SJCRH30 (cell line): ENCODE measurements at regions not wholly inside any gene's neighbourhood (a gene's known extent, or its start where the extent isn't known, plus 50 kb on each side); places are given as distances from the start of the nearest gene placed in this dataset.
"Not testable (repeated sequence)": the region's sequence is repeated elsewhere in the genome, so short reads cannot be mapped to it uniquely, and the experiment has no call there.

Experiments
- DNase-seq, 2 experiments: peaks; one replicate each; pipeline ENCODE4 v3.0.0-alpha.2; 2015 to 2020
- H3K27ac ChIP-seq: fragments of 250-450 bp; sonication (Bioruptor Pico); 2 replicates; pipeline ENCODE4 v1.5.1; 2020; ENCODE audit warnings: mild to moderate bottlenecking, moderate library complexity
- H3K27me3 ChIP-seq: fragments of 250-450 bp; sonication (Bioruptor Pico); 2 replicates; pipeline ENCODE4 v1.5.1; 2020; ENCODE audit warnings: mild to moderate bottlenecking, moderate library complexity
- H3K36me3 ChIP-seq: fragments of 250-450 bp; sonication (Bioruptor Pico); 2 replicates; pipeline ENCODE4 v1.5.1; 2020; ENCODE audit warnings: mild to moderate bottlenecking, moderate library complexity
- H3K4me1 ChIP-seq: fragments of 250-450 bp; sonication (Bioruptor Pico); 2 replicates; pipeline ENCODE4 v1.5.1; 2020; ENCODE audit warnings: mild to moderate bottlenecking, moderate library complexity
- H3K4me3 ChIP-seq: fragments of 250-450 bp; sonication (Bioruptor Pico); 2 replicates; pipeline ENCODE4 v1.5.1; 2020; ENCODE audit warnings: mild to moderate bottlenecking, moderate library complexity
- H3K9me3 ChIP-seq: fragments of 250-450 bp; sonication (Bioruptor Pico); replicated peaks from 2 replicates; pipeline ENCODE4 v1.5.1; 2020; ENCODE audit warnings: mild to moderate bottlenecking, moderate library complexity

- Histone ChIP-seq H3K4me3 (no peak overlapping the region), H3K4me1 (no peaks in the 10 kb centered on the region), H3K9me3 (no peaks in the 10 kb centered on the region; the same call in 1 of the 2 replicates), H3K36me3 (no peaks in the 10 kb centered on the region), H3K27me3 (no peaks in the 10 kb centered on the region), H3K27ac (no peak overlapping the region)
- DNase-seq: no peak
These were observed 144.0 kb upstream of the PALMD start for GRCh38 chr1:99501871-99502270.

- no peaks in the 10 kb centered on the region; the same call in 1 of the 2 replicates for H3K9me3 ChIP-seq
- H3K4me3 ChIP-seq: no peak overlapping the region
- no peaks in the 10 kb centered on the region for H3K4me1 ChIP-seq
- H3K27me3 ChIP-seq: no peaks in the 10 kb centered on the region
- no peak overlapping the region for H3K27ac ChIP-seq
- no peak for DNase-seq
- H3K36me3 ChIP-seq: no peaks in the 10 kb centered on the region
These were observed 143.5 kb upstream of the PALMD start for GRCh38 chr1:99502400-99502799.

- Histone ChIP-seq H3K36me3 (no peaks in the 10 kb centered on the region), H3K27me3 (no peaks in the 10 kb centered on the region), H3K27ac (no peak overlapping the region), H3K4me3 (no peak overlapping the region), H3K9me3 (no peaks in the 10 kb centered on the region; the same call in 1 of the 2 replicates), H3K4me1 (no peaks in the 10 kb centered on the region)
- peak in 1 of 2 experiments; percentile 11 for DNase-seq
These were observed 142.6 kb upstream of the PALMD start for GRCh38 chr1:99503276-99503747.

GRCh38 chr1:99504287-99504686 is 141.6 kb upstream of the PALMD start:
- Histone ChIP-seq H3K36me3 (no peaks in the 10 kb centered on the region), H3K27ac (no peak overlapping the region), H3K4me3 (no peak overlapping the region), H3K9me3 (no peaks in the 10 kb centered on the region; the same call in 1 of the 2 replicates), H3K4me1 (no peaks in the 10 kb centered on the region), H3K27me3 (no peaks in the 10 kb centered on the region)
- DNase-seq: no peak

- Histone ChIP-seq H3K9me3 (no peaks in the 10 kb centered on the region), H3K36me3 (no peaks in the 10 kb centered on the region), H3K4me1 (no peaks in the 10 kb centered on the region), H3K27ac (no peak overlapping the region), H3K27me3 (no peaks in the 10 kb centered on the region), H3K4me3 (no peak overlapping the region)
- no peak for DNase-seq
These were observed 139.3 kb upstream of the PALMD start for GRCh38 chr1:99506631-99507030.

GRCh38 chr1:99507446-99507845 is 138.5 kb upstream of the PALMD start:
- H3K4me1 ChIP-seq, H3K27ac ChIP-seq, DNase-seq, H3K36me3 ChIP-seq, H3K27me3 ChIP-seq, H3K9me3 ChIP-seq, H3K4me3 ChIP-seq: not testable (repeated sequence)

- Histone ChIP-seq H3K36me3 (no peaks in the 10 kb centered on the region), H3K27me3 (no peaks in the 10 kb centered on the region), H3K4me3 (no peak overlapping the region), H3K4me1 (no peaks in the 10 kb centered on the region), H3K27ac (no peak overlapping the region), H3K9me3 (no peaks in the 10 kb centered on the region)
- DNase-seq: no peak
These were observed 137.8 kb upstream of the PALMD start for GRCh38 chr1:99507906-99508732.

- H3K9me3 ChIP-seq, H3K36me3 ChIP-seq, H3K4me1 ChIP-seq, H3K27me3 ChIP-seq, H3K27ac ChIP-seq, H3K4me3 ChIP-seq: not testable (repeated sequence)
- peak; percentile 9 to 16 for DNase-seq
These were observed 137.0 kb upstream of the PALMD start for GRCh38 chr1:99508733-99509445.

GRCh38 chr1:99514823-99515552 is 130.9 kb upstream of the PALMD start:
- H3K36me3 ChIP-seq, H3K27me3 ChIP-seq, DNase-seq, H3K27ac ChIP-seq, H3K9me3 ChIP-seq, H3K4me1 ChIP-seq, H3K4me3 ChIP-seq: not testable (repeated sequence)

GRCh38 chr1:99516141-99516540 is 129.8 kb upstream of the PALMD start:
- Histone ChIP-seq H3K4me1 (no peaks in the 10 kb centered on the region), H3K36me3 (no peaks in the 10 kb centered on the region), H3K27me3 (no peaks in the 10 kb centered on the region), H3K27ac (no peak overlapping the region), H3K4me3 (no peak overlapping the region), H3K9me3 (no peaks in the 10 kb centered on the region; the same call in 1 of the 2 replicates)
- DNase-seq: no peak

GRCh38 chr1:99520121-99520520 is 125.8 kb upstream of the PALMD start:
- Histone ChIP-seq H3K4me3 (no peak overlapping the region), H3K9me3 (no peaks in the 10 kb centered on the region; the same call in 1 of the 2 replicates), H3K27me3 (no peaks in the 10 kb centered on the region), H3K4me1 (no peaks in the 10 kb centered on the region), H3K27ac (no peak overlapping the region), H3K36me3 (no peaks in the 10 kb centered on the region)
- DNase-seq: no peak

GRCh38 chr1:99525331-99525730 is 120.6 kb upstream of the PALMD start:
- no peaks in the 10 kb centered on the region for H3K9me3 ChIP-seq
- no peak overlapping the region for H3K4me3 ChIP-seq
- DNase-seq: no peak
- no peaks in the 10 kb centered on the region for H3K4me1 ChIP-seq
- no peak overlapping the region for H3K27ac ChIP-seq
- no peaks in the 10 kb centered on the region for H3K36me3 ChIP-seq
- H3K27me3 ChIP-seq: no peaks in the 10 kb centered on the region

GRCh38 chr1:99527078-99527477 is 118.8 kb upstream of the PALMD start:
- H3K4me3 ChIP-seq: no peak overlapping the region
- no peak for DNase-seq
- no peaks in the 10 kb centered on the region for H3K36me3 ChIP-seq

GRCh38 chr1:99527545-99527944 is 118.4 kb upstream of the PALMD start:
- Histone ChIP-seq H3K4me1 (no peaks in the 10 kb centered on the region), H3K4me3 (no peak overlapping the region), H3K9me3 (no peaks in the 10 kb centered on the region), H3K27ac (no peak overlapping the region), H3K27me3 (no peaks in the 10 kb centered on the region), H3K36me3 (no peaks in the 10 kb centered on the region)
- no peak for DNase-seq

More at GRCh38 chr1:99527078-99527477, 118.8 kb upstream of the PALMD start:
- H3K9me3 ChIP-seq: no peaks in the 10 kb centered on the region
- H3K4me1 ChIP-seq: no peaks in the 10 kb centered on the region
- H3K27me3 ChIP-seq: no peaks in the 10 kb centered on the region
- H3K27ac ChIP-seq: no peak overlapping the region

- no peak overlapping the region for H3K27ac ChIP-seq
- no peaks in the 10 kb centered on the region for H3K27me3 ChIP-seq
- DNase-seq: no peak
- 0 out of 2 replicates have a peak, but pooled peaks cover 3% of the 10 kb centered on the region for H3K4me1 ChIP-seq
- no peaks in the 10 kb centered on the region for H3K9me3 ChIP-seq
- H3K36me3 ChIP-seq: no peaks in the 10 kb centered on the region
- no peak overlapping the region for H3K4me3 ChIP-seq
These were observed 116.9 kb upstream of the PALMD start for GRCh38 chr1:99529002-99529401.
